ENCODE measurements at regions not wholly inside any gene's neighbourhood (a gene's known extent, or its start where the extent isn't known, plus 50 kb on each side); places are given as distances from the start of the nearest gene placed in this dataset.
"Not testable (repeated sequence)": the region's sequence is repeated elsewhere in the genome, so short reads cannot be mapped to it uniquely, and the experiment has no call there.

DNA sequence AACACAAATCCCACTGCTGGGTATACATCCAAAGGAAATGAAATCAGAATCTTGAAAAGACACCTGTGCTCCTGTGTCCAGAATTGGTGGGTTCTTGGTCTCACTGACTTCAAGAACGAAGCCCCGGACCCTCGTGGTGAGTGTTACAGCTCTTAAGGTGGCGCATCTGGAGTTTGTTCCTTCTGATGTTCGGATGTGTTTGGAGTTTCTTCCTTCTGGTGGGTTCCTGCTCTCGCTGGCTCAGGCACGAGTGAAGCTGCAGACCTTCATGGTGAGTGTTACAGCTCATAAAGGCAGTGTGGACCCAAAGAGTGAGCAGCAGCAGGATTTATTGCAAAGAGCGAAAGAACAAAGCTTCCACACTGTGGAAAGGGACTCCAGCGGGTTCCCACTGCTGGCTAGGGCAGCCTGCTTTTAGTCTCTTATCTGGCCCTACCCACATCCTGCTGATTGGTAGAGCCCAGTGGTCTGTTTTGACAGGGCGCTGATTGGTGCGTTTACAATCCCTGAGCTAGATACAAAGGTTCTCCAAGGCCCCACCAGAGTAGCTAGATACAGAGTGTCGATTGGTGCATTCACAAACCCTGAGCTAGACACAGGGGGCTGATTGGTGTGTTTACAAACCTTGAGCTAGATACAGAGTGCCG, 80.0 kb upstream of the RGPD4 start:
- TF ChIP-seq, protein P1, sequence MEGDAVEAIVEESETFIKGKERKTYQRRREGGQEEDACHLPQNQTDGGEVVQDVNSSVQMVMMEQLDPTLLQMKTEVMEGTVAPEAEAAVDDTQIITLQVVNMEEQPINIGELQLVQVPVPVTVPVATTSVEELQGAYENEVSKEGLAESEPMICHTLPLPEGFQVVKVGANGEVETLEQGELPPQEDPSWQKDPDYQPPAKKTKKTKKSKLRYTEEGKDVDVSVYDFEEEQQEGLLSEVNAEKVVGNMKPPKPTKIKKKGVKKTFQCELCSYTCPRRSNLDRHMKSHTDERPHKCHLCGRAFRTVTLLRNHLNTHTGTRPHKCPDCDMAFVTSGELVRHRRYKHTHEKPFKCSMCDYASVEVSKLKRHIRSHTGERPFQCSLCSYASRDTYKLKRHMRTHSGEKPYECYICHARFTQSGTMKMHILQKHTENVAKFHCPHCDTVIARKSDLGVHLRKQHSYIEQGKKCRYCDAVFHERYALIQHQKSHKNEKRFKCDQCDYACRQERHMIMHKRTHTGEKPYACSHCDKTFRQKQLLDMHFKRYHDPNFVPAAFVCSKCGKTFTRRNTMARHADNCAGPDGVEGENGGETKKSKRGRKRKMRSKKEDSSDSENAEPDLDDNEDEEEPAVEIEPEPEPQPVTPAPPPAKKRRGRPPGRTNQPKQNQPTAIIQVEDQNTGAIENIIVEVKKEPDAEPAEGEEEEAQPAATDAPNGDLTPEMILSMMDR (IDR thresholded peaks at IDR 0.05), result not testable (repeated sequence)
- not testable (repeated sequence) for TF ChIP-seq POLR2A (IDR thresholded peaks at IDR 0.05)

Measured in uterus (tissue), 2 donors.